DND-41 (cell line): ENCODE measurements at regions not wholly inside any gene's neighbourhood (a gene's known extent, or its start where the extent isn't known, plus 50 kb on each side); places are given as distances from the start of the nearest gene placed in this dataset.
"Not testable (repeated sequence)": the region's sequence is repeated elsewhere in the genome, so short reads cannot be mapped to it uniquely, and the experiment has no call there.

Experiments
- ATAC-seq: fragments of 200-7000 bp; cut with Tn5 transposase; 3 replicates; pipeline ENCODE4 v1.9.1; 2021; ENCODE audit warnings: low read depth; ENCODE audit not compliant: insufficient read depth
- DNase-seq: peaks from one replicate; pipeline ENCODE4 v3.0.0-alpha.2; 2020
- H2AFZ ChIP-seq: 2 replicates; pipeline ENCODE4 v1.6.0; 2012; ENCODE audit warnings: low read depth, low read length
- H3K27ac ChIP-seq: 2 replicates; pipeline ENCODE4 v1.5.1; 2012; ENCODE audit warnings: low read length, inconsistent platforms
- H3K27me3 ChIP-seq: fragments of 200-600 bp; sonication (generic); 2 replicates; pipeline ENCODE4 v1.6.0; 2012; ENCODE audit warnings: low read length, mild to moderate bottlenecking, inconsistent platforms; ENCODE audit not compliant: insufficient read depth, poor library complexity
- H3K36me3 ChIP-seq: 2 replicates; pipeline ENCODE4 v1.5.1; 2012; ENCODE audit warnings: low read length, inconsistent platforms; ENCODE audit not compliant: insufficient read depth
- H3K4me1 ChIP-seq: 2 replicates; pipeline ENCODE4 v1.5.1; 2012; ENCODE audit warnings: mild to moderate bottlenecking, low read length; ENCODE audit not compliant: insufficient read depth
- H3K4me2 ChIP-seq: 2 replicates; pipeline ENCODE4 v1.6.0; 2012; ENCODE audit warnings: mild to moderate bottlenecking, moderate library complexity, low read length, inconsistent platforms; ENCODE audit not compliant: insufficient read depth
- H3K4me3 ChIP-seq, 2 experiments: fragments of 200-600 bp in 1 of 2; shearing (Covaris generic) in 1 of 2; 2 replicates each; pipeline ENCODE4 v1.5.1; 2012 to 2016; ENCODE audit warnings: inconsistent platforms in 2 of 2, low read length in 2 of 2, mild to moderate bottlenecking in 2 of 2, low read depth in 1 of 2, moderate library complexity in 1 of 2
- H3K79me2 ChIP-seq: 2 replicates; pipeline ENCODE4 v1.6.0; 2012; ENCODE audit warnings: low read length, inconsistent platforms; ENCODE audit not compliant: insufficient read depth
- H3K9ac ChIP-seq: 2 replicates; pipeline ENCODE4 v1.6.0; 2012; ENCODE audit warnings: low read depth, mild to moderate bottlenecking, inconsistent platforms, low read length, moderate library complexity
- H3K9me3 ChIP-seq: 2 replicates; pipeline ENCODE4 v1.5.1; 2012; ENCODE audit warnings: low read length, moderate library complexity, mild to moderate bottlenecking, inconsistent platforms; ENCODE audit not compliant: insufficient read depth, severe bottlenecking
- H4K20me1 ChIP-seq: 2 replicates; pipeline ENCODE4 v1.6.0; 2012; ENCODE audit warnings: low read length; ENCODE audit not compliant: insufficient read depth
- CTCF ChIP-seq: IDR thresholded peaks from 2 replicates; pipeline ENCODE4 v1.5.1; 2012; ENCODE audit warnings: borderline replicate concordance, low read length, moderate library complexity, mild to moderate bottlenecking; ENCODE audit not compliant: poor library complexity, severe bottlenecking; ENCODE audit errors: extremely low read depth
- EZH2 ChIP-seq: IDR thresholded peaks from 3 replicates; pipeline ENCODE4 v1.6.1; 2012; ENCODE audit warnings: borderline replicate concordance, low read depth, mild to moderate bottlenecking, moderate library complexity, low read length, inconsistent platforms; ENCODE audit not compliant: severe bottlenecking

GRCh38 chr2:224098481-224099230 is 59.6 kb upstream of the SERPINE2 start:
- no peak for DNase-seq
- no peak overlapping the region for H3K4me2 ChIP-seq
- H4K20me1 ChIP-seq: no peaks in the 10 kb centered on the region
- H3K4me1 ChIP-seq: no peaks in the 10 kb centered on the region
- H3K27ac ChIP-seq: no peak overlapping the region
- ATAC-seq: no peak
- no peak overlapping the region for H3K4me3 ChIP-seq
- H3K9ac ChIP-seq: no peak overlapping the region
- H3K36me3 ChIP-seq: no peaks in the 10 kb centered on the region
- no peaks in the 10 kb centered on the region for H3K9me3 ChIP-seq
- no peak overlapping the region for H2AFZ ChIP-seq
- no peaks in the 10 kb centered on the region for H3K27me3 ChIP-seq
- TF ChIP-seq EZH2 (no peak), CTCF (no peak)
- H3K79me2 ChIP-seq: no peaks in the 10 kb centered on the region

- no peak for ATAC-seq
These were observed 55.3 kb upstream of the SERPINE2 start for GRCh38 chr2:224094413-224094812.

GRCh38 chr2:224091671-224092070 is 52.6 kb upstream of the SERPINE2 start:
- not testable (repeated sequence) for H3K4me2 ChIP-seq, H4K20me1 ChIP-seq, H3K4me1 ChIP-seq, H3K9ac ChIP-seq, H3K4me3 ChIP-seq, H2AFZ ChIP-seq, DNase-seq, ATAC-seq, H3K79me2 ChIP-seq, H3K36me3 ChIP-seq, H3K9me3 ChIP-seq, H3K27ac ChIP-seq, H3K27me3 ChIP-seq

More at GRCh38 chr2:224094413-224094812, 55.3 kb upstream of the SERPINE2 start:
- Histone ChIP-seq H3K79me2 (no peaks in the 10 kb centered on the region), H3K27me3 (no peaks in the 10 kb centered on the region), H3K36me3 (no peaks in the 10 kb centered on the region), H4K20me1 (no peaks in the 10 kb centered on the region), H3K4me3 (no peak overlapping the region), H3K9me3 (no peaks in the 10 kb centered on the region), H3K9ac (no peak overlapping the region), H3K27ac (no peak overlapping the region), H3K4me2 (no peak overlapping the region), H3K4me1 (no peaks in the 10 kb centered on the region), H2AFZ (no peak overlapping the region)
- TF ChIP-seq EZH2 (no peak), CTCF (no peak)
- DNase-seq: no peak

GRCh38 chr2:224089606-224090005 is 50.5 kb upstream of the SERPINE2 start:
- not testable (repeated sequence) for DNase-seq, H3K9me3 ChIP-seq, H3K36me3 ChIP-seq, H3K27me3 ChIP-seq, H3K4me2 ChIP-seq, H3K79me2 ChIP-seq, H3K9ac ChIP-seq, H3K4me3 ChIP-seq, ATAC-seq, H4K20me1 ChIP-seq, H2AFZ ChIP-seq, H3K4me1 ChIP-seq, H3K27ac ChIP-seq
